ENCODE measurements at regions not wholly inside any gene's neighbourhood (a gene's known extent, or its start where the extent isn't known, plus 50 kb on each side); places are given as distances from the start of the nearest gene placed in this dataset.
A peak's percentile ranks its signal among the peaks of the same experiment; 100 is the strongest.

DNA sequence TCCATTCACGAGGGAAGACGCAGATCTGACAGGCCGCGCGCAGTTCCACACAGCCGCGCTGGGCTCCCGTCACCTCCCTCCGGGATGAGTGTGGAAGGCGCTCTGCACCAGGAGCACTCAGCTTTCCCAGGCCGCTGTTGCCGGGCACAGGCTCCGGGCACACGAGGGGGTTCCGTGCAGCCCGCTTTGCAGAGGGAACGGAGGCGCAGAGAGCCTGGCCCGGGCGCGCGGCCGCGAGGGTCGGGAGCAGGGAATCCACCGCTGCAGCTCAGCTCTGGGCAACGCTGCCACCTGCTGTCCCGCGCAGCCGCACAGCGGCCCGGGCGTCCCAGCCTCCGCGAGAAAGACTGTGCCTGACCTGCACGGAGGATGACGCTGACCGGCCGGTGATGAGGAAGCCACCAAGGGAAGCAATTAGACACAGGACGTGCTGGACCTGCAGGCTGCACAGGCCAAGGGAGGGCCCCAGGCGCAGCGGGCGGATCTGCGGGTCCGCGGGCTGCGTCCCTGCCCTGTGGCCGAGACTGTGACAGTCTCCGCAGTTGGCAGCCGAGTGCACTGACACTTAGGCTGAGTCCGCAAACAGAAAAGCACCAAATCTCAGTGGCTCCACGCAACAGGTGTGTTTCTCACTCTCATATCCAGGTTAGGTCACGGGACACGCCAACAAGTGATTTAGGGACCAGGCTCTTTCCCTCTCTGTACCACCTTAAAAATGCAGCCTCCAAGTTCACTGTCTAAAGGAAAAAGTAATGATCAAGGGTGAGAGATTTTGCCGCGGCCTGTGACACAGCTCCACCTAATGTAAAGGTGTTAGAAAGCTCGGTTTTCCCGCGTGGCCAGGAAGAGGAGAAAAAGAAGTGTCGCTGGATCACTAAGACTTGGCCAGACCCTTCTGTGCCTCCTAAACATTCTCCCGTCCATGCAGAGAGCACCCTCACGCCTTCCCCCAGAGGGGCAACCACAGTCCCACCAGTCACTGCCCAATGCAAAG, 94.5 kb downstream of the SEC61G start (continued):
- TF ChIP-seq NANOG (IDR thresholded peaks at IDR 0.05; ENCODE audit: insufficient read depth, low read depth, low read length, poor library complexity, severe bottlenecking): no peak
- TF ChIP-seq ASH2L (IDR thresholded peaks at IDR 0.05; ENCODE audit: low read length): peak; percentile 68
- peak; percentile 22 for TF ChIP-seq EZH2 (IDR thresholded peaks at IDR 0.05; ENCODE audit: low read depth, low read length, severe bottlenecking)
- peak; percentile 78 to 79 for TF ChIP-seq RAD21 (IDR thresholded peaks at IDR 0.05 in 1 of 2, conservative IDR thresholded peaks at IDR 0.05 in 1 of 2; ENCODE audit: low read depth in 2 of 2, low read length in 2 of 2)
- peak; percentile 41; the same call in 1 of the 2 replicates for TF ChIP-seq GABPA (IDR thresholded peaks at IDR 0.05; ENCODE audit: borderline replicate concordance, insufficient read depth, low read length)
- TF ChIP-seq CREB1 (IDR thresholded peaks at IDR 0.05): peak; percentile 54
- no peak for TF ChIP-seq GTF2F1 (IDR thresholded peaks at IDR 0.05; ENCODE audit: borderline replicate concordance, low read depth, low read length)
- TF ChIP-seq, protein P1, sequence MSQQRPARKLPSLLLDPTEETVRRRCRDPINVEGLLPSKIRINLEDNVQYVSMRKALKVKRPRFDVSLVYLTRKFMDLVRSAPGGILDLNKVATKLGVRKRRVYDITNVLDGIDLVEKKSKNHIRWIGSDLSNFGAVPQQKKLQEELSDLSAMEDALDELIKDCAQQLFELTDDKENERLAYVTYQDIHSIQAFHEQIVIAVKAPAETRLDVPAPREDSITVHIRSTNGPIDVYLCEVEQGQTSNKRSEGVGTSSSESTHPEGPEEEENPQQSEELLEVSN (IDR thresholded peaks at IDR 0.05): peak; percentile 78
- no peak for TF ChIP-seq TAF7 (optimal IDR thresholded peaks at IDR 0.05; ENCODE audit: borderline replicate concordance, low read depth, low read length)
